GM19023 (cell line): ENCODE measurements at regions not wholly inside any gene's neighbourhood (a gene's known extent, or its start where the extent isn't known, plus 50 kb on each side); places are given as distances from the start of the nearest gene placed in this dataset.

Experiments
- ATAC-seq: cut with Tn5 transposase; IDR thresholded peaks from one replicate; pipeline ENCODE4 v1.9.1; 2021; ENCODE audit warnings: mild to moderate bottlenecking, moderate library complexity; ENCODE audit not compliant: unreplicated experiment

GRCh38 chr3:178058629-178059028 is 477.6 kb upstream of the KCNMB2 start:
- ATAC-seq = no peak

- ATAC-seq = no peak
Measured at GRCh38 chr3:178059119-178059518, 477.1 kb upstream of the KCNMB2 start.

GRCh38 chr3:178059836-178060235 is 476.4 kb upstream of the KCNMB2 start:
- ATAC-seq = no peak

- ATAC-seq = no peak
Measured at GRCh38 chr3:178060407-178060806, 475.8 kb upstream of the KCNMB2 start.

- no peak for ATAC-seq
Measured at GRCh38 chr3:178062126-178062525, 474.1 kb upstream of the KCNMB2 start.

- no peak for ATAC-seq
Measured at GRCh38 chr3:178063461-178063860, 472.8 kb upstream of the KCNMB2 start.

GRCh38 chr3:178067721-178068120 is 468.5 kb upstream of the KCNMB2 start:
- ATAC-seq = no peak

- no peak for ATAC-seq
Measured at GRCh38 chr3:178072391-178073305, 463.6 kb upstream of the KCNMB2 start.

- ATAC-seq = no peak
Measured at GRCh38 chr3:178073366-178073765, 462.9 kb upstream of the KCNMB2 start.

- no peak for ATAC-seq
Measured at GRCh38 chr3:178075344-178075743, 460.9 kb upstream of the KCNMB2 start.

GRCh38 chr3:178078953-178079352 is 457.3 kb upstream of the KCNMB2 start:
- no peak for ATAC-seq

- ATAC-seq = no peak
Measured at GRCh38 chr3:178079966-178080365, 456.3 kb upstream of the KCNMB2 start.

GRCh38 chr3:178082326-178082906 is 453.8 kb upstream of the KCNMB2 start:
- no peak for ATAC-seq

- ATAC-seq = no peak
Measured at GRCh38 chr3:178083906-178084866, 452.1 kb upstream of the KCNMB2 start.

- ATAC-seq = no peak
Measured at GRCh38 chr3:178084938-178085816, 451.1 kb upstream of the KCNMB2 start.

GRCh38 chr3:178085817-178086123 is 450.5 kb upstream of the KCNMB2 start:
- ATAC-seq = no peak

- ATAC-seq = no peak
Measured at GRCh38 chr3:178086144-178086825, 450.0 kb upstream of the KCNMB2 start.

GRCh38 chr3:178087376-178087775 is 448.9 kb upstream of the KCNMB2 start:
- no peak for ATAC-seq

GRCh38 chr3:178088963-178089362 is 447.3 kb upstream of the KCNMB2 start:
- no peak for ATAC-seq

- no peak for ATAC-seq
Measured at GRCh38 chr3:178090899-178091298, 445.3 kb upstream of the KCNMB2 start.
